NCI-H82 treated with DMSO at 0.1 percent for 48 hours (cell line): ENCODE measurements at regions not wholly inside any gene's neighbourhood (a gene's known extent, or its start where the extent isn't known, plus 50 kb on each side); places are given as distances from the start of the nearest gene placed in this dataset.
A peak's percentile ranks its signal among the peaks of the same experiment; 100 is the strongest.
"Not testable (repeated sequence)": the region's sequence is repeated elsewhere in the genome, so short reads cannot be mapped to it uniquely, and the experiment has no call there.

Source experiments
- DNase-seq: peaks from one replicate; lab custom pipeline; 2025; ENCODE audit not compliant: unreplicated experiment; lab: John Stamatoyannopoulos, UW

GRCh38 chr6:152811785-152812184 is 61.2 kb downstream of the VIP start:
- no peak for DNase-seq

- no peak for DNase-seq
Measured at GRCh38 chr6:152815230-152815872, 64.8 kb downstream of the VIP start.

DNA sequence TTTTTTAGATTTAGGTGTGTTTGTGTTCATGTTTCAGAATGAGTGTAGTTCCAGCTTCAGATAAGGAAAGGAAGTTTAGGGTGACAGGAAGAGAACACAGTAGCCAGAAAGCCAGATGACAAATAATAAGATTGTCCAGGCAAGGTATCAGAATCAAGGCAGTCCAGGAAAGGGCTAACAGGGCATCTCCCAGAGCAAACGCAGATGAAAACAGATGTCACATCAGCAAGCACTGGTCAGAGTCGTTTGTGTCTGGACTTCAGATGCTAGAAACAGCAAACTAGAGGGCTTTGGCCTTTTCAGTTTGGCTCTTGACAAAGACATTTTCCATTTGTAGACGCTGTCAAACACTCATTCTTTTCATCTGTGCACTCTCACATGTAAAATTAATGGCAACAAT is 65.5 kb downstream of the VIP start:
- no peak for DNase-seq

- no peak for DNase-seq
Measured at GRCh38 chr6:152821525-152821924, 70.9 kb downstream of the VIP start.

GRCh38 chr6:152824666-152825065 is 74.1 kb downstream of the VIP start:
- no peak for DNase-seq

GRCh38 chr6:152828431-152828830 is 77.8 kb downstream of the VIP start:
- DNase-seq: no peak

GRCh38 chr6:152834366-152834765 is 83.8 kb downstream of the VIP start:
- DNase-seq: not testable (repeated sequence)

DNA sequence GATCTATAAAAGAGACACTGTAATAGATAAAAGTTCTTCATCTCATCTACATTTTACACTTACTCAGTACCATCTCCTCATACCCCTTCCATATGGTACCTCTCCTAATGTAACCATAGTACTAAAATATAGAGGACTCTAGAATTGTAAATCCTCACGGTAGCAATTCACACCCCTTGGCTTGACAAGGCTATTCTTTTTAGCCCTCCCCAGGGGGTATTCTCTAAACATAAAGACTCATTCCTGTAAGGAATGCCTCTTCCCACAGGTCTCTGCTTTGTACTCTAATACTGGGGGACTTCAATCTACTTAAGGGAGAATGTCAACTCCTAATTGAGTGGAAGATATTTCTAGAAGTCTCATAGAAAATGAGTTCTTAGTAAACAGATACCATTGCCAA is 85.9 kb downstream of the VIP start:
- no peak for DNase-seq

DNA sequence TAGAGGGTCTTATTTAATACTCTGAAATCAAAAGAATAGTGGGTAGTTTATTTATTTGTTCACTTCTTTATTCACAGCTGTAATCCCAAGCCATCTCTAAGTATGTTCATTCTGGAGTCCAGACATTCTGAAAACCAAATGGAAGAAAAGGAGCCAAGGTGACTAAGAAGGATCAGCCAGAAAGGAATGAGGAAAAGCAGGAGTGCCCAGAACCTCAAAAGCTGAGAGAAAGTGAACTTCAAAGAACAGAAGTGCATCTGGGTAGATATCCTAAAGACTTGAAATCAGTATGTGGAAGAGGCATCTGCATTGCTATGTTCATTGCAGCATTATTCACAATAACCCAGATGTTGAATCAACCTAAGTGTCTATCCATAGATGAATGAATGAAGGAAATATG is 94.8 kb downstream of the VIP start:
- no peak for DNase-seq

DNA sequence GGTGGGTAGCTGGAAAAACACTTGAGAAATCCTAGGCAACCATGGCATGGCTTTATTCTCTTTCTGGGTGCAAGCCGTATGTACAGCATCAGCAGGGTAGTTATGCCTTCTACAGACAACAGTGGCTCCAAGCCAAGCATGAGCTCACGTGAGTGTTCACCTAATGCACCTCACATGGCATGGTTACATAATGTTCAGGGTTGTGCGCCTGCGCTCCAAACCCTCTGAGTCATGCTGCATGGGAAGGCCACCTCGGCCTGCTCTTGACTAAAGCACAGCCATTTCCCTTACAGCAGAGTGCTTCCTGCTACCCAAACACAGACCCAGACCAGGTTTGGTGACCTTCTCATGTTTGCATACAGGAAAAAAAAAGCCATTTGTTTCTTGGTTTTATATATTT is 96.2 kb downstream of the VIP start:
- no peak for DNase-seq

- no peak for DNase-seq
Measured at GRCh38 chr6:152848919-152849318, 98.3 kb downstream of the VIP start.

DNA sequence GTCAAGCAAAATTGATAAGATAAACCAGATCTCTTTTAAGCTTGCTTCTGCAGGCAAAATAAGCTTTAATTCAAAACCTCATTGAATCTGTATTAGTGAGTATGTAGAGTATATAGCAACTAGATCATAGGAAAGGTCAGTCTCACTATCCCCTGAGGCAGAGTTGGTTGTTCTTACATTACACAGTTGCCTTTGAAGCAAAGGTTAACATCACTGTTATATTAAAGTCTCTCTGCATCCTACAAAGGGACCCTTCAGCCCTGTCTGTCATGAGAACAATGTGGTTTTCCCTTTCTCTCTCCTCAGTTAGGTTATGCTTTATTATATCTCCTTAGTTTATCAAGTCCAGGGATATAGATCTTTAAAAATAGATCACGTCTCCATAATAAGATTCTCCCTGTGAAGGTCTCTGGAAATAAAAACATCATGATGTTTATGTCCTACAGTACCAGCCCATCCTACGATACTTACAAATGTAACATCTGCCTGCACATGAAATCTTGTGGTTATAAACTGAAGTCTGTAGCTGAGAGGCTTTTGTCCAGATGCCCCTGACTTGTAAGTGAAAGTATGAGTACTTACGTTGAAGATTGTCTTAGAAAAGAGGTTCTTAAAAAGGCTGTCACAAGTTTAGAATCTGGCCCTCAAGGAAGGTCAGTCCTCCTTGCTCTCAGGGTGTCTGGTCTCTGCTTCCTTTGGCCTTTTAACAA is 103.6 kb downstream of the VIP start:
- DNase-seq: no peak

DNA sequence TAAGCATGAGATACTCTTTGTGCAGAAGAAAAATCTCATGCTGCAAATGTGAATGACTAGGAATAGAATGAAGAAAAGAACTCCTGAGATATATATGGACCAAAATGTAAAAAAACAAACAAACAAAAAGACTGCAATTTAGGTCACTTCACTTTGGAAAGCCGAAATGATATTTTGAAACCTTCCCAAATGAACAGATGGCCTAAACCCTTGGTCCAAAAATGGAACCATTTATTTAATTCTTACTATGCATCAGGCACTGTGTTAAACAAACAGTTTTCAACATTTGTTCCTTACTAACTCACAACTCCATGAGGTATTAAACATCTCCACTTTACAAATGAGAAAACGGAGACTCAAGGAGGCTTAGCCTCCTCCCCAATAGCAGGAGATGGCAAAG is 107.5 kb downstream of the VIP start:
- no peak for DNase-seq

DNA sequence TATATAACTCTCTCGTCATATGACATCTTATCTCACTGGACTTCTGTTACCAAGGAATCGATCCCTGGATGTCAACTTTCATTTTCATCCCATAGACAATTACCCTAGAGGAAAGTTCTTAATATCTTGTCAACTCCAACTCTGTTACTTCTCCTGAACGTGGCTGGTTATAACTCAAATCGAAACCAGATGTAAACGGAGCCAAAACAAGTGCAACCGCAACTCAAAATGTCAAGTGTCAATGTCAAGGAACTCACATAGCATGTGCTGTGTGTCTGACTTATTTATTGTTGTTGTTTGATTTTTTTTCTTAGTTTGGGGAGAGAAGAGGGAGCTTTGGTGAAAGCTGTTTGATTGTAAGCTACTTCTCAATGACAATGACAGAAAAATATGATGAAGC is 108.6 kb downstream of the VIP start:
- no peak for DNase-seq

DNA sequence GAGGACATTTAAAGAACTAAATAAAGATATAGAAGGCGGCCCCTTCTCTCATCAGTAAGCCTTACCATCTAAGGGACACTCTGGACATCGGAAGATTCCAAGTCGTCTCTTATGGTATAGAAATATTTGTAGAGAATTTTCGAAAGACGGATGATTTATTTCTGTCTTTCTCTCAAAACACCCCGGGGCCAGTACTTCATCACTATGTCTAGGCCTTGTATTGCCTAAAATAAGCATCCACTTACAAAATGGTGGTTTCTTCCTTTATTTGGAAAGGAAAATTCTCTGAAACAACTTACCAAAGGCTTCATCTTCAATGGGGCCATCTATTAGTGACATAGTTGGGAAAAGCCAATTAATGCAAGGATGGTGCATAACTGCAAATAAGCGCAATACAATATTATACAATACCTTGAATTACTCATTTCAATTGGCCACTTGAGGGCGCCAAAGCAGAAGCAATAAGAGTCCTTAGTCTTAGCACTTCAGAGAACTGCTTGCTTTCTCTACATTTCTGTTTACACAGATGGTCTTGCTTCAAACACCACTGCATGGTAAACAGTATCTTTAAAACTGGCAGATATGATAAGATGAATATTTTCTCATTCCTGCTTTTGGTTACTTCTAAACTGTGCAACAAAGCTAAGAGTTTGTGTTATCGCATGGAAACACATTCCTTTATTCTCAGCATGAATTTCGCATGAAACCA is 113.2 kb downstream of the VIP start:
- DNase-seq: peak; percentile 22

DNA sequence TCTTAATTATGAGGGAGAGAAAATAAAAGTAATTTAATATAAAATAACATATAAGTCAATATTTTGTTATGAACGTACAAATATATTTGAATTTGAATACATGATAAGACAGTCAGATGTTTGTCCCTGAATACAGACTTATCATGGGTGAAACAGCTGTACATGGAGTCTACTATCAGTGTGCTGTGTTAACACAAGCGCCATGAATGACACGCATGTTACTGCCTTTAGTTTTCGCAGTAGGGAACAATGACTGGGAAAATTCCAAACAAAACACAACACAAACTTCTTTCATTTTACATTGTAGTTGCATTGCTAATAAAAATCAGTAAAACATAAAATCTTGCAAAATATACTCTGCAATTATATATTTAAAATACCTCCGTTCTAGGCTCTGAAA is 108.6 kb downstream of the FBXO5 start:
- DNase-seq: no peak

DNA sequence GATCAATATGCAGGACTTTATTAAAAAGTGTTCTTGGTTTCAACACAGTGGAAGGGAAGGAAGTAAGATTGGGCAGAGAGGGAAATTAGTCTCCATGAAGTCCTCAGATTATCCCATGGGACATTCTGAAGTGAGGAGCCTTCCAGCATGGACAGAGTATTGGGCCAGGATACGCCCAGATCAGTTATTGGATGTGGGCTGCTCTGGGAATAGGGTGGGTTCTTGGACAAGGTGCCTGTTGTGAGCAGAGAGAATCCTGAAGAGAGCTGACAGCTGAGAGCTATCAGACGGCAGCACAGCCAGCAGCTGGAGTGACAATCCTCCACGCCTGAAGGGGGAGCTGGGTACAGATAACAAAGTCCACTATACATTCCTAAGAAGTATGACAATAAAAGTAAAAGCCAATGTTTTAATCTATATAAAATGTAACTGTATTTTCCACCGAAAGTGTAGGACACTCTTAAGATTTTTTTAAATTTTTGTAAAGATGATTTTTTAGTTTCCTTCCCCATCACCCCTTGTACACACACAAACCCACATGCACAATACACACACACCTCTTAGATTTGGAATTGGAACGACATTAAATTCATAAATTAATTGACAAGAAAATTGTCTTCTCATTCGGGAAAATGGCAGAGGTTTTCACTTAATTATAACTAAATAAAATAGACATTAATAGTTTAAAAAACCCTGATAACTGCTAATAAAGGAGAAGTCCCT is 107.8 kb downstream of the FBXO5 start:
- DNase-seq: no peak

DNA sequence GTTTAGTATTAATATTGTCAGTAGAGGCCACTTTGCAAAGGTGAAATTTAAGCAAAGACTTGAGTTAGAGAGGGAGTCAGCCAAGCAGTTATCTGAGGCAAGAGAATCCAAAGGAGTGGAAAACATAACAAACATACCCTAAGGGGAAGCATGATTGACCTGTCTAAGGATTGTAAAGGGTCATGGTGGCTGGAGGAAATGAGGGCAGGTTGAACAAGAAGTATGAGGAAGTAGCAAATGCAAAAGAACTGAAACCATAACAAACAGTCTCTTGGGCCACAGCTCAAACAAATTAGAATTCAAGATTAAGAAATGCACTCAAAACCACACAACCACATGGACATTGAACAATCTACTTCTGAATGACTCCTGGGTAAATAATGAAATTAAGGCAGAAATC is 103.2 kb downstream of the FBXO5 start:
- DNase-seq: no peak

- DNase-seq: no peak
Measured at GRCh38 chr6:152893187-152893586, 89.7 kb downstream of the FBXO5 start.

DNA sequence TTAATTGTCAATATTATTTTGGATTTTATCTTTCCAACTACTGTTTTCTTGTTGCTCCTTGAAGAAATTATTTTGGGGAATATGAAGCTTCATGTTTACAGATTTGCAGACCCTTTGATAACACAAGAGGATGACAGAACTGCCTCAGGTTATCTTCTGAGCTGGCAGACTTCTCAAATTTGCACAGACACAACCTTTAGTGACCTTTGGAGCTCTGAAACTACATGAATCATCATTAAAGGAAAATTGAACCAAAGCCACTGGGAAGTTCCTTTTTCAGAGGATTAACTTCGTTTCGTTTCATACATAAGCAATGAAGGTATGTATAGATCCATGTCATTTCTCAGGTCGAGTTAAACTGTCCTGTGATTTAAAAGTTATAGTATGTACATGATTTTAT is 85.9 kb downstream of the FBXO5 start:
- DNase-seq: no peak

- DNase-seq: peak; percentile 31
Measured at GRCh38 chr6:152897807-152898399, 84.9 kb downstream of the FBXO5 start.
